Activated CD8-positive, alpha-beta memory T cell treated with anti-CD3 and anti-CD28 coated beads for 24 hours (primary cell): ENCODE measurements at regions not wholly inside any gene's neighbourhood (a gene's known extent, or its start where the extent isn't known, plus 50 kb on each side); places are given as distances from the start of the nearest gene placed in this dataset.
"Not testable (repeated sequence)": the region's sequence is repeated elsewhere in the genome, so short reads cannot be mapped to it uniquely, and the experiment has no call there.

Source experiments
- DNase-seq: peaks from one replicate; pipeline ENCODE4 v3.0.0-alpha.2; 2020

DNA sequence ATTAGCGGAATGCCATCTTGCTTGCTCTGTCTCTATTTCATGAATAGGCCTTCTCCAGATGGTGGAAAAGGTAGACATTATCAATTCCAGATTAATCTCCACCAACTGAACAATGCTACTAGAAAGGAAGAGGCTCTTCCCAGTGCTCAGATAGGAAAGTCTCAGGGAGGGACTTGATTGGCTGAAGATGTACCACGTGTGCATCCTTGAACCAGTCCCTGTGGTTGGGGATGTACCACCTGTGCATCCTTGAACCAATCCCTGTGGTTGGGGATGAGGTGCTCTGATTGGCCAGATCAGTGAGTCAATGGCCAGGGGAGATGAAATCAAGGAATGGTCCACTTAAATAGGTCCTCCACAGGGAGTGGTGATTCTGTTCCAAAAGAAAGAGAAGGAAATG, 246.2 kb downstream of the NPIPA7 start:
- not testable (repeated sequence) for DNase-seq

DNA sequence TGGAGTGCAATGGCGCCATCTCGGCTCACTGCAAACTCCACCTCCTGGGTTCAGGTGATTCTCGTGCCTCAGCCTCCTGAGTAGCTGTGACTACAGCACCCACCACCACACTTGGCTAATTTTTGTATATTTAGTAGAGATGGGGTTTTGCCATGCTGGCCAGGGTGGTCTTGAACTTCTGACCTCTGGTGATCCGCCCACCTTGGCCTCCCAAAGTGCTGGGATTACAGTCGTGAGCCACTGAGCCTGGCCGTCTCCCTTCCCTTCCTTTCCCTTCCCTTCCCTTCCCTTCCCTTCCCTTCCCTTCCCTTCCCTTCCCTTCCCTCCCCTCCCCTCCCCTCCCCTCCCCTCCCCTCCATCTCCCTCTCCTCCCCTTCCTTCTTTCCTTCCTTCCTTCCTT, 248.9 kb downstream of the NPIPA7 start:
- not testable (repeated sequence) for DNase-seq

DNA sequence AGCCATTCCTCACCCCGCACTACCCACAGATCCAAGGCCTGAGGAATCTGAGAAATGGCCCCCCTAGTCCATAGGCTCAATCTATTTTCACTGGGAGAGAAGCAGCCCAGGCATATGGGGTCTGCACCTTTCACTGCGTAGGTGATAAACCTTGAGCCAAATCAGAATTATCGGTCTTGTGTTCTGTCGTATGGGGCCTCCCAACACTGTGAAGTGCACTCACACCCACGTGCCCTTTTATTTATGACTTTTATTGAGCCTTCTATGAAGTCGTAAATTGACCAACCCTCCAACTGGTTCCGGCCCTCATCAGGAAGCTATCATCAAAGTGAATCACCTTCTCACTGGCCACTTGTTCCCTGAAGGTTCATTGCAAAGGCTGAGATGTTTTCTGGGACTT, 259.3 kb downstream of the NPIPA7 start:
- not testable (repeated sequence) for DNase-seq

DNA sequence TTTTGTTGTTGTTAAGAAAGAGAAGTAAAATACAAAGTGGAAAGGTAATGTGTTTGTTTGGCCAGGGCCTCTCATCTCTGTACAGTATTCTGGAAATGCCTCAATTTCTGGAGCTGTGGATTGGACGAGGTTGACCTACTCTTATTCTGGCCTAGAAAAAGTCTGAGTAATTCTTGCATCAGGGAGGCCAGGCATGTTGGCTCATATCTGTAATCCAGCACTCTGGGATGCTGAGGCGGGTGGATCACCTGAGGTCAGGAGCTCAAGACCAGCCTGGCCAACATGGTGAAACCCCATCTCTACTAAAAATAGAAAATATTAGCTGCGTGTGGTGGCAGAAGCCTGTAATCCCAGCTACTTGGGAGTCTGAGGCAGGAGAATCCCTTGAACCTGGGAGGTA, 259.8 kb downstream of the NPIPA7 start:
- not testable (repeated sequence) for DNase-seq

DNA sequence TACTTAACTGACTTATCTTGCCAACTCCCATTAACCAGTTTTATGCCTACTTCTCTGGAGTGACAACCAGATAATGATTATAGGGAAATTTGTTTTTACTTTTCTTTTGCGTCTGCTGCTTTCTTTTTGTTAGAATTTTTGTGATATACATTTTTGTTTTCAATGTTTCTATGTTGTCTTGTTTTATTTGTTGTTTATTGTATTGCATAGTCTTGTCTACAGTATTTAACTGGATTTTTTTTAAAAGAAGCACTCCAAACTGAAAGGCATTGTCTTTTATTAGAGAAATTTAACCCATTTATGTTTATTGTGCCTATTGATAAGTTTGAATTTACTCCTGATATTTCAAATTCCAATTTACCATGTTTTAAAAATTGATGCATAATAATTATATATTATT, 264.9 kb downstream of the NPIPA7 start:
- not testable (repeated sequence) for DNase-seq

DNA sequence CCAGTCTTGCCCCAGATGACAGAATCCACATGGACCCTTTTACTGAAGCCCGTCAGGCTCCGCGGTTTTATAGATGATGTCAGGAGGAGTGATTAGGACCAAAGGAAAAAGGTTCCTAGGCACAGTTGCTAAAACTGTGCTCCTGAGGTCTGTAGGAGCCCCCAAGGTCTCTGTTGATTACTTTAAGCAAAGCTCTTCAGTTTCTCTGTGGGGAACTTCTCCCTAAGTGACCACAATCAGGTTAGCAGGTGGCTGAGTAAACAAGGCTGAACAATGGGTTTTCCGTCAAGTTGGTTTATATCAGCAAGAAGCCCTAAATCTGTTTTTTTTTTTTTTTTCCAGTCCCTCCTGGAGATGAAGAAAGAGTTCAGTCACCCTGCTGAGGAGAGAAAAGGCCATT, 269.1 kb downstream of the NPIPA7 start:
- DNase-seq, result not testable (repeated sequence)

DNA sequence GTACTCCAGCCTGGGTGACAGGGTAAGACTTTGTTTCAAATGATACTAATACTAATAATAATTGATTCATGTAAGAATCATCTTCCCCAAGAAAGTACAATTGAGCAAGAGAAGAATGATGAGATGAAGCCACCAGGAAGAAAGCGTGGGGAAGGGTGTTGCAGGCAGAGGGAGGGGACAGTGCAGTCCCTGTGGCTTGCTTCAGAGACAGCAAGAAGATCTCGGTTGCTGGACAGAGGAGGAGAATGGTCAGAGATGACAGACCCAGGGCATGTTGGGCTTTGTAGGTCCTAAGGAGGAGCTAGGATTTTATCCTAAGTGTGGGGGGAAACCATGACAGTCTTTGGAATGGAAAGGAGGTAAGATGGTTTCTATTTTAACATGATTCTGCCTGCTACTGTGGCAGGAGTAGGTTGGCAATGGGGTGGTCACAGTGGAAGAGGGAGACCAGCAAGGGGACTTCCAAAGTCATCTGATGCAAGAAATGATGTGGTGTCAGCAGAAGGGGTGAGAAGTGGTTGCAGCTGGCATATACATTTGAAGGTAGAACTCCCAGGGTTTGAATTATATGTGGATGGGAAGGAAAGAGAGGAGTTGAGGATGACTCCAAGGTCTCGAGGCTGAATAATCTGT, 293.4 kb downstream of the NPIPA7 start:
- DNase-seq, result not testable (repeated sequence)

DNA sequence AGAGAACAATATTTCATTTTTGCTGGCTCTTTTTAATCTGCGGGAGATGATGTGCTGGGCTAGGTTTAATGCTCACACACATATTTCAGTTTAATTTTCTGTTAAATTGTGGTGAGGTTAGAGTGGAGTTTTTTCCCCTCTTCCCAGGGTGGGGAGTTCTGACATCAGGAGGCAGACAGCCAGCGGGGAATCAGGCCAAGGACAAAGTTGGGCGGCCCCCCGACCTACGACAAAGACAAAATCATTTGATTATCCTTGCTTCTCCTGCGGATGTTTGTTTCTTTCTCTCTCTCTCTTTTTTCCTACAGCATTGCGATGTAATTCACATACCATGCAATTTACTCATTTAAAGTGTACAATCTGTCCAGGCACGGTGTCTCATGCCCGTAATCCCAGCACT, 295.9 kb downstream of the NPIPA7 start:
- DNase-seq, result not testable (repeated sequence)

DNA sequence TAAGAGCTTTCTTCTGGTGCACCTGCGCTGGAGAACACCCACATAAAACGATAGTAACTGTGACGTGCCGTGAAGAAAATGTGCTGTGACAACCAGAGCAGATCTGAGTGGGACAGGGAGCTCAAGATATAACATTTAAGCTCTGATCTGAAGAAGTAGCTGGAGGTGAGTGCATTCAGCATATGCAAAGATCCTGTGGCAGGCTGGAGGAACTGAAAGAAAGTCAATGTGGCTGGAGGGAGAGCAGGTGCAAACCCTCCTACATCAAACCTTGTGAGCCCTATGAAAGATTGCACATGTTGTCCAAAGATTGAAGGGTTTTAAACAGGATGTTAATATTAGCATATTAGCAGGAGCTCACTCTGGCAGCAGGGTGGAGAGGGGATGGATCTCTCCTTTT, 342.9 kb downstream of the NPIPA7 start:
- DNase-seq, result not testable (repeated sequence)

DNA sequence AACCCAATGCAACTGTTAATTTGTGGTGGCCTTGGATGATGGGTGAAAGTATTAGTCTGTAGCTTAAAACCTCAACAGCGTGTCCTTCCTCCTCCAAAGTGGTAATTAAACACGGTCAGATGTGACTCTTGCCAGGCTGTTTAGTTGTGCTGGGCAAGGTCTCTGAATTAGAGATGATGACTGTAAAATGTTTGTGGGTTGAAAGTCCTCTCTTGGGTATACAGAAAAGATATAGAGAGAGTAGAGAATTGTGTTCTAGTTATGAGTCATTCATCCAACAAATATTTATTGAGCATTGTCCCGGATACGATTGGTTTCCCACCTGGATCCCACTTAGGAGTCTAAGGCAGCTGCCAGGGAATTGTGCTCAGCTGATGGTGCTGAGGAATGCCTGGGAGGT, 343.7 kb downstream of the NPIPA7 start:
- DNase-seq, result not testable (repeated sequence)

DNA sequence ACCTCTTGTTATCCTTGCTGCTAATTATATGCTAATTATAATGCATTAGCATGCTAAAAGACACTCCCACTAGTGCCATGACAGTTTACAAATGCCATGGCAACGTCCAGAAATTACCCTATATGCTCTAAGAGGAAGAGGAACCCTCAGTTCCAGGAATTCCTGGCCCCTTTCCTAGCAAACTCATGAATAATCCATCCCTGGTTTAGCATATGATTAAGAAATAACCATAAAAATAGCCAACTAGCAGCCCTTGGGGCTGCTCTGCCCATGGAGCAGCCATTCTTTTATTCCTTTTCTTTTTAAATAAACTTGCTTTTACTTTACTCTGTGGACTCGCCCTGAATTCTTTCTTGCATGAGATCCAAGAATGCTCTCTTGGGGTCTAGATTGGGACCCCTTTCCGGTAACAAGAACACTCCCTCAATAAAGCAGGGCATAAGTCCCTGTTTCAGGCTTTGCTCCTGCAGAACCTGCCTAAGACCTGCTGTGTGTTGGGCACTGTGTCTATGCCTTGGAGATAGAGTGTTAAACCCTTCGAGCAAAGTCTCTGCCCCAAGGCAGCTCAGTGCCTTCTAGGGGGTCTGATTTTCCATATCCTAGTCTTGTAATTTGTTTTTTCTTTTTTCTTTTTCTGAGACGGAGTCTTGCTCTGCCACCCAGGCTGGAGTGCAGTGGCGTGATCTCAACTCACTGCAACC, 345.0 kb downstream of the NPIPA7 start:
- DNase-seq, result not testable (repeated sequence)

DNA sequence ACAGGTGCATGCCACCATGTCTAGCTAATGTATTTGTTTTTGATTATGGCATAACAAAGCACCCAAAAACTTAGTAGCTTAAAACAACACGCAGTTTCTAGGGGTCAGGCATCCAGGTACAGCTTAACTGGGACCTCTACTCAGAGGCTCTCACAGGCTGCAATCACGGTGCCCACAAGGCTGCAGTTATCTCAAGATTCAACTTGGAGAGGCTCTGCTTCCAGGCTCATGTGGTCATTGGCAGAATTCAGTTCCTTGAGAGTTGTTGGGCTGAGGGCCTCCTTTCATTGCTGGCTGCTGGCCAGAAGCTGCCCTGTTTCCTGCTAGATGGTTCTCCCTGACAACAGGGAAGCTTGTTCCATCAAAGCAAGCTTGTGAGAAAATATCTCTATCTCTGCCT, 348.1 kb downstream of the NPIPA7 start:
- DNase-seq, result not testable (repeated sequence)

DNA sequence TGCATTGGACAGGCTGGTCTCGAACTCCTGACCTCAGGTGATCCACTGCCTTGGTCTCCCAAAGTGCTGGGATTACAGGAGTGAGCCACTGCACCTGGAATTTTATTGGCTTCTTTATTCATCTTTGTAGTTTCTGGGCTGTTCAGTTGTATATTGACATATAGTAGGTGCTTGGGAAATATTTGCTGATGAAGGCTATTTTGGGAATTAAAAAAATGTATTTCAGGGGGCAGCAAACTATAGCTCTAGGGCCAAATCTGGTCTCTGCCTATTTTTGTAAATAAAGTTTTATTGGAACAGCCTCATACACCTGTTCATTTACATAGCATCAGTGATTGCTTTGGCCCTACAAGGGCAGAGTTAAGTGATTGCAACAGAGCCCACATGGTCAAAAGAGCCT, 363.6 kb downstream of the NPIPA7 start:
- DNase-seq, result not testable (repeated sequence)

DNA sequence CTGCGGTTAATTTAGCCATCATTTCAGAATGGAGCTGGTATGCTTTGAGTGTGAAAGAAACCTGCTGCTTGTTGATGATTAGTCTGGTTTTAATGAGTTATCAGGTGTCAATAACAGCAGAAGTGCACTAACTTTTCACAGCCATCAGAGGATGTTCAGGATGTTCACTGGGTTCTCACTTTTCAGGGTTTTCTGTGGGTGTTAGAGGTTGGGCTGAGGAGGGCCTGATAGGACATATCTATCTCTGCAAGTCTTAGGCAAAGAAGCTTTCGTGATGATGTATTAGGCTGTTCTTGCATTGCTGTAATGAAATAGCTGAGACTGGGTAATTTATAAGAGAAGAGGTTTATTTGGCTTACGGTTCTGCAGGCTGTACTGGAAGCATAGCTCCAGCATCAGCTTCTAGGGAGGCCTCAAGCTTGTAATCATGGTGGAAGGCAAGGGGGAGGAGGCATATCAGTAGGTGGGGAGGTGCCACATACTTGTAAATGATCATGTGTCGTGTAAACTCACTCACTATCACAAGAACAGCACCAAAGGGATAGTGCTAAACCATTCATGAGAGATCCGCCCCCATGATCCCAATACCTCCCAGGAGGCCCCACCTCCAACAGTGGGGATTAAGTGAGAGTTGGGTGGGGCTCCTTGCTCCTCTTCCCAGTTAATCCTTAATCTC, 376.2 kb downstream of the NPIPA7 start:
- DNase-seq, result not testable (repeated sequence)

DNA sequence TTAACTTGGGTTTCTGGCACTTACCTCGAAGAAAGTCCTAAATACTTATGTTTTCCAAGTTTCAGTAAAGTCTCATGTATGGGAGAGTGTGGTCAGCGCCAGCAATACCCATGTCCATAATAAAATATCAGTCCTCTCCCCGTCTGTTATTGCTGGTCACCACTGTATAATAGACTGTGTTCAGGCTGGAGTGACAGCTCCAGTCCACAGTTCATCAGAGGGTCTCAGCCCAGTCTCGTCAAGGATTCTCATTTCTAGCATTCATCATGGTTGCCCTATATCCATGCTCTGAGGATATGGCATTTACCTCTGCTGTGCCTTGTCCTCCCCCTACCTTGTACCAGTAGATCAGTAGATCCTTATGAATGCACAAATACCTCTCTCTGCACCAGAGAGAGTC, 384.5 kb downstream of the NPIPA7 start:
- no peak for DNase-seq

DNA sequence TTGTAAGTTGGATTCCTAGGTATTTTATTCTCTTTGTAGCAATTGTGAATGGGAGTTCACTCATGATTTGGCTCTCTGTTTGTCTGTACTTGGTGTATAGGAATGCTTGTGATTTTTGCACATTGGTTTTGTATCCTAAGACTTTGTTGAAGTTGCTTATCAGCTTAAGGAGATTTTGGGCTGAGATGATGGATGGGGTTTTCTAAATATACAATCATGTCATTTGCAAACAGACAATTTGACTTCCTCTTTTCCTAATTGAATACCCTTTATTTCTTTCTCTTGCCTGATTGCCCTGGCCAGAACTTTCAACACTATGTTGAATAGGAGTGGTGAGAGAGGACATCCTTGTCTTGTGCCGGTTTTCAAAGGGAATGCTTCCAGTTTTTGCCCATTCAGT, 391.8 kb downstream of the NPIPA7 start:
- not testable (repeated sequence) for DNase-seq

DNA sequence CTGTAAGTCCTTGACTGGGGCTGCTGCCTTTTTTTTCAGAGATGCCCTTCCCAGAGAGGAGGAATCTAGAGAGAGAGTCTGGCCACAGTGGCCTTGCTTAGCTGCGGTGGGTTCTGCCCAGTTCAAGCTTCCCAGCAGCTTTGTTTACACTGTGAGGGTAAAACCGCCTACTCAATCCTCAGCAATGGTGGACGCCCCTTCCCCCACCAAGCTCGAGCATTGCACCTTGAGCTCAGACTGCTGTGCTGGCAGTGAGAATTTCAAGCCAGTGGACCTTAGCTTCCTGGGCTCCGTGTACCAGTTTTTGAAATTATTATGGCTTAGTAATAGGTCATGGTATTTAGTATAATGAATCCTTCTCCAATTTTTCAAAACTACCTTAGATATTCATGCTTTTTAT, 395.4 kb downstream of the NPIPA7 start:
- no peak for DNase-seq

DNA sequence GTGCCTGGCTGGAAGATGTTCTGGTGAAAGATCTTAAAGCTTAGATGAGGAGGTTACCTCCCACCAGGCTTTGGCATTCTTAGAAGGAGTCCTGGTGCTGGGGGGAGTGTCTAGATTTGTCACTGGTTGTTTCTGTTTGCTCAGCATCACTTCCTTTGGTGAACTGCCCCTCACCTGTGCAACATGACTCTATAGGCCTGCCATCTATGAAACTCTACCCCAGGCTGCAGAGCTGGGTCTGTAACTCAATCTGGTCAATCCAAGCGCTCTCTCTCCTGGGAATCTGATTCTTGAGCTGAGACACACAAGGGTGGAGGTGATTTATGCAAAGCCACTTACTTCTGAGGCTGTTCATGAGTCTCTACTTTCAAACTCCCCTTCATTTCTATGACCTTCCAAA, 399.4 kb downstream of the NPIPA7 start:
- no peak for DNase-seq

DNA sequence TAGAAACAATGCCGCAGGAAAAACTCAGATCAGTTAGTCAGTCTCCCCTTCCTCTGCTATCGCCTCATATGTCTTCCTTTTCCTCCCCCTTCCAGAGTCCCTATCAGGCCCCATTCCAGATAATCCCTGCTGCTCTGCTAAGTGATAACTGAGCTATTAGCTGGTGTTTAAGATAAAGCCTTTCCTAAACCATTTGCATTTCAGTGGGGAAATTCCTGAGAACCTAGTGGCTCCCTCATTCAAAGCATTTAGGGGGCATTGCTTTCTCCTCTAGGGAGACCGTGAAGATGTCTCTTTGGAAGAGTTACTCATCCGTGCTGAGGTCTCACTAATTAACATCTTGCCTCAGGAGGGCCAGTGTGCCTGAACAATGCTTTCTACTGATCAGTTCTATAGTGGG, 401.6 kb downstream of the NPIPA7 start:
- DNase-seq, result no peak

DNA sequence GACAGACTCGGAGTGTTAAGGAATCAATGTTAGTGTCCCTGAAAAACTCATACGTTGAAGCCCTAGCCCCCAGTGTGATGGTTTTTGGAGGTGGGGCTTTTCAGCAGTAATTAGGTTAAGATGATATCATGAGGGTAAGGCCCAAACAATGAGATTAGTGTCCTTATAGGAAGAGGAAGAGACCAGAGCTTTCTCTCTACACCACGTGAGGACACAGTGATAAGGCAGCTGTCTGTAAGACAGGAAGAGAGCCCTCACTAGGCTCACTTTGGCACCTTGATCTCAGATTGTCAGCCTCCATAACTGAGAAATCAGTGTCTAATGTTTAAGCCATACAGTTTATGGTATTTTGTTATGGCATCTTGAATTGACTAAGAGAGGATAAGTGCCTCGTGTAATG, 403.2 kb downstream of the NPIPA7 start:
- no peak for DNase-seq

DNA sequence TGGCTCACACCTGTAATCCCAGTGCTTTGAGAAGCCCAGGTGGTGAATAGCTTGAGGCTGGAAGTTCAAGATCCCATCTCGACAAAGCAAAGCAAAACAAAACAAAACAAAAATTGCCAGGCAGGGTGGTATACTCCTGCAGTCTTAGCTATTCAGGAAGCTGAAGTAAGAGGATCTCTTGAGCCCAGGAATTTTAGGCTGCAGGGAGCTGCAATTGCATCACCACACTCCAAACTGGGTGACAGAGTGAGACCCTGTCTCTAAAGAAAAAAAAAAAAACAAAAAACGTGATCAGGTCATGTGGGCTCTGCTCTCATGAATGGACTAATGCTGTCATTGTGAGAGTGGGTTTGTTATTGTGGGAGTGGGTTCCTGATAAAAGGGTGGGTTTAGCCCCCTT, 409.1 kb downstream of the NPIPA7 start:
- no peak for DNase-seq

DNA sequence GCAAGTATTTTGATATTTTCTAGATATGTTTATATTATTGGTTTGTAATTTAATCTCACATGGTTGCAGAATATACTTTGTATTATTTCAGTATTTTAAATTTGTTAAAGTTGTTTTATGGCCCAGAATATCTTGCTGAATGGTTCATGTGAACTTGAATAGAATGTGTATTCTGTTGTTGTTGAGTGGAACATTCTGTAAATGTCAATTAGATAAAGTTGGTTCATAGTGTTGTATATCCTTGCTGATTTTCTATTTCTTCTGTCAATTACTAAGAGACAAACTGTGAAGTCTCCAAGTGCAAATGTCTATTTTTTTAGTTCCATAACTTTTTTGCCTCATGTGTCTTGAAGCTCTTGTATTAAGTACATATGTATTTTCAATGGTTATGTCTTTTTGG, 411.7 kb downstream of the NPIPA7 start:
- no peak for DNase-seq

DNA sequence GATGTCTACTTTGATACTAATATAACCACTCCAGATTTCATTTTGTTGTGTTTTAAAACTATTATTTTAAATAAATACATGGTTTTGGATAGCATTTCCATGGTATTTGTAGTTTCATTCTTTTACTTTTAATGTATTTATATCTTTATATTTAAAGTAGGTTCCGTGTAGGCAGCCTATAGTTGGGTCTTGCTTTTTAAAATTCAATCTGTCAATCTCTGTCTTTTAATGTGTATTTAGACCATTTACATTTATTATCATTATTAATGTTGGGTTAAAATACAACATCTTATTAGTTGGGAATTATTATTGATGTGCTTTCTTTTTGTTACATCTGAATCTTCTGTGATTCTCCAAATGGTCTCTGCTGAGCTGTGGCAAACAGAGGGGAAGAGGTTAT, 412.1 kb downstream of the NPIPA7 start:
- no peak for DNase-seq

DNA sequence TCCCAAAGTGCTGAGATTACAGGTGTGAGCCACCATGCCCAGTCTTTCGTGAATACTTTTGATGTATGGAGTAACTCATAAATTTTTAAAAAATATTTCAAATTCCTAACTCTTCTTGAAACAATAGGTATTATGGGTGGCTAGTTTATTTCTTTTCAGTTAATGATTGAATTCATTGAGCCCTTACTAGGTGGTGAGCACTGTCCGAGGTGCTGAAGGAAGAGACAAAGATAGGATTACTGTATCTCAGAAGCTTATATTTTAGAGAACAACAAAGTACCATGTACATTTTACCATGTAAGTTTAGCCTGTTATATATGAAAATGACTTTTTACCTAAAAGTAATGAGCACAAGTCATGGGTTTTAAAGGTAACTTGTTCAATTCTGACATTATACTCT, 418.3 kb downstream of the NPIPA7 start:
- no peak for DNase-seq
